HEK293 (cell line): ENCODE measurements at regions not wholly inside any gene's neighbourhood (a gene's known extent, or its start where the extent isn't known, plus 50 kb on each side); places are given as distances from the start of the nearest gene placed in this dataset.

Experiments used
- CTCF ChIP-seq: fragments of 450-650 bp; formaldehyde crosslinking; IDR thresholded peaks from 2 replicates; pipeline ENCODE4 v1.5.1; 2016; ENCODE audit warnings: missing biosample characterization, missing genetic modification characterization
- ZNF777 ChIP-seq: fragments of 450-650 bp; formaldehyde crosslinking; IDR thresholded peaks from 2 replicates; pipeline ENCODE4 v1.5.1; 2017; ENCODE audit warnings: missing biosample characterization, missing genetic modification characterization, borderline replicate concordance

DNA sequence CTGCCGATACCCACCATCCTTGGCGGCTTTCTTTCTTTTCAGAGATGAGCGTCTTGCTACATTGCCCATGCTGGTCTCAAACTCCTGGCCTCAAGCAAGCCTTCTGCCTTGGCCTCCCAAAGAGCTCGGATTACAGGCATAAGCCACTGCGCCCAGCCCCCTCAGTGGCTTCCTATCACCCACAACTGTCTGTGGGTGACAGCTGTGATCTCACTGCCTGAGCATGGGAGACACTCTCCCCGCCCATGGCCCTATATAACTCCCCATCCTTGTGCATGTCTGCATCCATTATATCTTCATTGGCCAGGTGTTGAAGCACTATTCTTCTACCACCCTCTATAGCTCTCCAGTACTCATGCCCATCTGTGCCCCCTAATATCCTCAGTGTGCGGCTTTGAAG is 76.2 kb downstream of the PTPRS start:
- TF ChIP-seq CTCF (no peak), ZNF777 (tag by site-specific recombination) (no peak)
